ENCODE measurements at regions not wholly inside any gene's neighbourhood (a gene's known extent, or its start where the extent isn't known, plus 50 kb on each side); places are given as distances from the start of the nearest gene placed in this dataset.

DNA sequence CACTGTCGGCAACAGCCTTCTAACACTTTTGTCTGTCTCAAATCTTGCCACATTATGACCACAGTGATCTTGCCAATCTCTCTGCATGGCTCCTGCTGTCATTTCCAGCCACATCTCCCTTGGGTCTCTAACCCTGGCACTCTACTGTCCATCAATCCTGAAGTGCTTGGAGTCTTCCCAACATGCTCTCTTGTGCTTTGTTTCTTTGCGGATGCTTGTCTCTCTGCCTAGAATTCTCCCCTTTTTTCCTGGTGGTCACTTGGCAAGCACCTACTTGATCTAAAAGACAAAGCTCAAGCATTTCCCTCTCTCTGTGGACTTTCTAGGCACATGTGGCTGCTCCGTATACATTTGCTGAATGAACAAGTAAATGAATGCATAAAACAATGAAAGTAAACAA lies 290.7 kb upstream of the MAP3K7 start:
- WGBS (ENCODE audit: insufficient coverage): 91% methylated on average over 2 of the region's 3 CpGs
- Histone ChIP-seq H4K20me1 (ENCODE audit: insufficient read depth, low read length) (no peaks in the 10 kb centered on the region), H3K4me3 (replicated peaks in 1 of 3; ENCODE audit: low read depth in 2 of 3, low read length in 3 of 3) (no peak overlapping the region), H3K9me3 (replicated peaks in 1 of 2; ENCODE audit: control insufficient read depth in 1 of 2, insufficient read depth in 1 of 2, low read length in 2 of 2) (no peaks in the 10 kb centered on the region), H3K36me3 (replicated peaks in 1 of 2; ENCODE audit: control insufficient read depth in 1 of 2, insufficient read depth in 2 of 2, low read length in 2 of 2) (no peaks in the 10 kb centered on the region), H3K79me2 (ENCODE audit: insufficient read depth, low read length) (no peaks in the 10 kb centered on the region), H3K4me1 (ENCODE audit: control insufficient read depth in 1 of 2, insufficient read depth in 2 of 2, low read length in 2 of 2) (no peaks in the 10 kb centered on the region), H3K4me2 (replicated peaks; ENCODE audit: extremely low read depth, low read length, poor library complexity, severe bottlenecking) (no peak overlapping the region), H3K9ac (ENCODE audit: insufficient read depth, low read length, poor library complexity, severe bottlenecking) (no peak overlapping the region), H3K27ac (ENCODE audit: low read depth in 1 of 2, low read length in 2 of 2) (no peak overlapping the region), H3K27me3 (ENCODE audit: control insufficient read depth in 2 of 2, insufficient read depth in 2 of 2, low read length in 2 of 2) (no peaks in the 10 kb centered on the region), H2AFZ (ENCODE audit: insufficient read depth, low read depth, low read length, poor library complexity, severe bottlenecking) (no peak overlapping the region)
- no peak for DNase-seq
- intact Hi-C loops (cut with micrococcal nuclease): no loop called here
- Mint-ChIP-seq H3K36me3 (no peaks in the 10 kb centered on the region), H3K4me3 (no peak overlapping the region), H3K9me3 (peaks cover 0 to 12% (median 10%) of the 10 kb centered on the region in 7 donors), H3K4me1 (no peaks in the 10 kb centered on the region), H3K27ac (no peak overlapping the region), H3K27me3 (ENCODE audit: low read depth in 3 of 3) (no peaks in the 10 kb centered on the region)
- TF ChIP-seq, protein P1, sequence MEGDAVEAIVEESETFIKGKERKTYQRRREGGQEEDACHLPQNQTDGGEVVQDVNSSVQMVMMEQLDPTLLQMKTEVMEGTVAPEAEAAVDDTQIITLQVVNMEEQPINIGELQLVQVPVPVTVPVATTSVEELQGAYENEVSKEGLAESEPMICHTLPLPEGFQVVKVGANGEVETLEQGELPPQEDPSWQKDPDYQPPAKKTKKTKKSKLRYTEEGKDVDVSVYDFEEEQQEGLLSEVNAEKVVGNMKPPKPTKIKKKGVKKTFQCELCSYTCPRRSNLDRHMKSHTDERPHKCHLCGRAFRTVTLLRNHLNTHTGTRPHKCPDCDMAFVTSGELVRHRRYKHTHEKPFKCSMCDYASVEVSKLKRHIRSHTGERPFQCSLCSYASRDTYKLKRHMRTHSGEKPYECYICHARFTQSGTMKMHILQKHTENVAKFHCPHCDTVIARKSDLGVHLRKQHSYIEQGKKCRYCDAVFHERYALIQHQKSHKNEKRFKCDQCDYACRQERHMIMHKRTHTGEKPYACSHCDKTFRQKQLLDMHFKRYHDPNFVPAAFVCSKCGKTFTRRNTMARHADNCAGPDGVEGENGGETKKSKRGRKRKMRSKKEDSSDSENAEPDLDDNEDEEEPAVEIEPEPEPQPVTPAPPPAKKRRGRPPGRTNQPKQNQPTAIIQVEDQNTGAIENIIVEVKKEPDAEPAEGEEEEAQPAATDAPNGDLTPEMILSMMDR (IDR thresholded peaks at IDR 0.05): no peak

DNA sequence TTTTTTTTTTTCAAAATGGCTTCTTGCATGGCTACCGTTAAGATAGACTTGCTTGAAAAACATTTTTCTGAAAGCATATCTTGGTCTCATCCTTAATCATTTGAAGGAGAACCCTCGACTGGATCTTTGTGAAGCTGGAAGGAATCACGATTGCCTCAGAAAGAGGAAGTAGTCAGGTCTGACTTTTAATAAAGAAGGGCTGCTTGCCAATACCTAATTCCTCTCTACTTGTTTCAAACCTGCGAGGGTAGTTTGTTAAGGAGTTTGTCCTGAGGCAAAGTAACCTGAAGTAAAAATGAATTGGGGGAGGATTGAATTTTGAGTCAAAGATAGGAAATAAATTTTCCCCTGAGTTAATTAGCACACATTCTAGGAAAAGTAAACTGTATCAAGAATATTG lies 288.1 kb upstream of the MAP3K7 start:
- Histone ChIP-seq H3K27me3 (ENCODE audit: control insufficient read depth in 2 of 2, insufficient read depth in 2 of 2, low read length in 2 of 2) (no peaks in the 10 kb centered on the region), H4K20me1 (ENCODE audit: insufficient read depth, low read length) (no peaks in the 10 kb centered on the region), H3K9ac (ENCODE audit: insufficient read depth, low read length, poor library complexity, severe bottlenecking) (no peak overlapping the region), H3K27ac (ENCODE audit: low read depth in 1 of 2, low read length in 2 of 2) (no peak overlapping the region), H3K4me2 (replicated peaks; ENCODE audit: extremely low read depth, low read length, poor library complexity, severe bottlenecking) (no peak overlapping the region), H3K79me2 (ENCODE audit: insufficient read depth, low read length) (no peaks in the 10 kb centered on the region), H3K4me3 (replicated peaks in 1 of 3; ENCODE audit: low read depth in 2 of 3, low read length in 3 of 3) (no peak overlapping the region), H3K36me3 (replicated peaks in 1 of 2; ENCODE audit: control insufficient read depth in 1 of 2, insufficient read depth in 2 of 2, low read length in 2 of 2) (no peaks in the 10 kb centered on the region), H3K4me1 (ENCODE audit: control insufficient read depth in 1 of 2, insufficient read depth in 2 of 2, low read length in 2 of 2) (no peaks in the 10 kb centered on the region), H3K9me3 (replicated peaks in 1 of 2; ENCODE audit: control insufficient read depth in 1 of 2, insufficient read depth in 1 of 2, low read length in 2 of 2) (no peaks in the 10 kb centered on the region), H2AFZ (ENCODE audit: insufficient read depth, low read depth, low read length, poor library complexity, severe bottlenecking) (no peak overlapping the region)
- Mint-ChIP-seq H3K27ac (no peak overlapping the region), H3K9me3 (peaks cover 0 to 5% (median 2%) of the 10 kb centered on the region in 7 donors), H3K36me3 (no peaks in the 10 kb centered on the region), H3K4me3 (no peak overlapping the region), H3K27me3 (ENCODE audit: low read depth in 3 of 3) (no peaks in the 10 kb centered on the region), H3K4me1 (no peaks in the 10 kb centered on the region)
- no peak for DNase-seq
- TF ChIP-seq, protein P1 (IDR thresholded peaks at IDR 0.05): no peak
- intact Hi-C loops (cut with micrococcal nuclease): no loop called here
- WGBS (ENCODE audit: insufficient coverage): no CpG with 5 or more reads among the region's 4 CpGs
